ENCODE measurements at regions not wholly inside any gene's neighbourhood (a gene's known extent, or its start where the extent isn't known, plus 50 kb on each side); places are given as distances from the start of the nearest gene placed in this dataset.

DNA sequence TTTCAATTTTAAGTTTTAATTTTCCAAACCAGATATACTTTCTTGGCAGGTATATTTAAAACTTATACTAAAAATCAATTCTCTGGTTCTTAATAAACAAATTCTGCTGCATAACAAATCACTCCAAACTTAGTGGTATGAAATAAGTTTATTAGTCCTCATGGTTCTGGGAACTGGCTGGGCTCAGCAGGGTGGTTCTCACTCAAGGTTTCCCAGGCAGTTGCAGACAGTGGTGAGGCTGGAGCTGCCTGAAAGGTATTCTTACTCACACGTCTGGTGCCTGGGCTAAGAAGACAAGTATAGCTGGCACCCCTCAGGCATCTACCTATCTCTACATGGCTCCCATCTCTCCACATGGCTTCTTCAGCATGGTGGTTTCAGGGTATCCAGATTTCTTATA, 308.2 kb upstream of the CCDC196 start:
- no peak for DNase-seq
- Histone ChIP-seq H3K79me2 (ENCODE audit: insufficient read depth) (no peaks in the 10 kb centered on the region), H3K27ac (ENCODE audit: low read depth in 2 of 2, low read length in 1 of 2) (no peak overlapping the region), H4K20me1 (ENCODE audit: insufficient read depth) (no peaks in the 10 kb centered on the region), H3K4me3 (ENCODE audit: low read depth in 2 of 2, low read length in 1 of 2) (no peak overlapping the region), H3K9me2 (no peaks in the 10 kb centered on the region), H2AFZ (ENCODE audit: low read depth) (no peak overlapping the region), H3K9ac (no peak overlapping the region), H3K9me3 (0 out of 2 replicates have a peak, but pooled peaks cover 3% of the 10 kb centered on the region), H3F3A (replicated peaks; ENCODE audit: insufficient read depth) (no peaks in the 10 kb centered on the region), H3K36me3 (replicated peaks in 1 of 2; ENCODE audit: control insufficient read depth in 1 of 2, insufficient read depth in 2 of 2, low read length in 1 of 2) (no peaks in the 10 kb centered on the region), H3K4me2 (no peak overlapping the region), H3K27me3 (ENCODE audit: insufficient read depth) (no peaks in the 10 kb centered on the region), H3K4me1 (ENCODE audit: control insufficient read depth in 1 of 2, insufficient read depth in 2 of 2, low read depth in 1 of 2, low read length in 1 of 2) (no peaks in the 10 kb centered on the region)
- TF ChIP-seq, protein P1, sequence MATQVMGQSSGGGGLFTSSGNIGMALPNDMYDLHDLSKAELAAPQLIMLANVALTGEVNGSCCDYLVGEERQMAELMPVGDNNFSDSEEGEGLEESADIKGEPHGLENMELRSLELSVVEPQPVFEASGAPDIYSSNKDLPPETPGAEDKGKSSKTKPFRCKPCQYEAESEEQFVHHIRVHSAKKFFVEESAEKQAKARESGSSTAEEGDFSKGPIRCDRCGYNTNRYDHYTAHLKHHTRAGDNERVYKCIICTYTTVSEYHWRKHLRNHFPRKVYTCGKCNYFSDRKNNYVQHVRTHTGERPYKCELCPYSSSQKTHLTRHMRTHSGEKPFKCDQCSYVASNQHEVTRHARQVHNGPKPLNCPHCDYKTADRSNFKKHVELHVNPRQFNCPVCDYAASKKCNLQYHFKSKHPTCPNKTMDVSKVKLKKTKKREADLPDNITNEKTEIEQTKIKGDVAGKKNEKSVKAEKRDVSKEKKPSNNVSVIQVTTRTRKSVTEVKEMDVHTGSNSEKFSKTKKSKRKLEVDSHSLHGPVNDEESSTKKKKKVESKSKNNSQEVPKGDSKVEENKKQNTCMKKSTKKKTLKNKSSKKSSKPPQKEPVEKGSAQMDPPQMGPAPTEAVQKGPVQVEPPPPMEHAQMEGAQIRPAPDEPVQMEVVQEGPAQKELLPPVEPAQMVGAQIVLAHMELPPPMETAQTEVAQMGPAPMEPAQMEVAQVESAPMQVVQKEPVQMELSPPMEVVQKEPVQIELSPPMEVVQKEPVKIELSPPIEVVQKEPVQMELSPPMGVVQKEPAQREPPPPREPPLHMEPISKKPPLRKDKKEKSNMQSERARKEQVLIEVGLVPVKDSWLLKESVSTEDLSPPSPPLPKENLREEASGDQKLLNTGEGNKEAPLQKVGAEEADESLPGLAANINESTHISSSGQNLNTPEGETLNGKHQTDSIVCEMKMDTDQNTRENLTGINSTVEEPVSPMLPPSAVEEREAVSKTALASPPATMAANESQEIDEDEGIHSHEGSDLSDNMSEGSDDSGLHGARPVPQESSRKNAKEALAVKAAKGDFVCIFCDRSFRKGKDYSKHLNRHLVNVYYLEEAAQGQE (IDR thresholded peaks at IDR 0.05; ENCODE audit: low read depth, low read length), result no peak
- TF ChIP-seq POLR2AphosphoS5 (IDR thresholded peaks at IDR 0.05; ENCODE audit: low read depth, low read length) (no peak), USF1 (IDR thresholded peaks at IDR 0.05; ENCODE audit: borderline replicate concordance, low read depth) (no peak), PBX3 (IDR thresholded peaks at IDR 0.05) (no peak), MAX (IDR thresholded peaks at IDR 0.05; ENCODE audit: low read depth) (no peak), YY1 (IDR thresholded peaks at IDR 0.05; ENCODE audit: low read depth) (no peak), TCF12 (IDR thresholded peaks at IDR 0.05) (no peak), NRF1 (IDR thresholded peaks at IDR 0.05; ENCODE audit: low read depth, low read length) (no peak), MEF2A (IDR thresholded peaks at IDR 0.05; ENCODE audit: borderline replicate concordance, low read depth) (no peak), RXRA (IDR thresholded peaks at IDR 0.05; ENCODE audit: borderline replicate concordance, low read depth) (no peak), TEAD4 (IDR thresholded peaks at IDR 0.05; ENCODE audit: borderline replicate concordance, insufficient read depth) (no peak), SMC3 (IDR thresholded peaks at IDR 0.05; ENCODE audit: low read depth, low read length) (no peak), ELF1 (IDR thresholded peaks at IDR 0.05) (no peak), FOSL2 (IDR thresholded peaks at IDR 0.05; ENCODE audit: borderline replicate concordance, low read depth) (no peak), SIN3A (IDR thresholded peaks at IDR 0.05; ENCODE audit: borderline replicate concordance, low read depth, low read length) (no peak), EP300 (IDR thresholded peaks at IDR 0.05; ENCODE audit: borderline replicate concordance in 1 of 2, low read depth in 1 of 2, low read length in 1 of 2) (no peak), JUND (IDR thresholded peaks at IDR 0.05) (no peak), GATA2 (CRISPR knock-in tag; IDR thresholded peaks at IDR 0.05) (no peak), GABPA (IDR thresholded peaks at IDR 0.05; ENCODE audit: low read depth) (no peak)
- TF ChIP-seq, protein P2, sequence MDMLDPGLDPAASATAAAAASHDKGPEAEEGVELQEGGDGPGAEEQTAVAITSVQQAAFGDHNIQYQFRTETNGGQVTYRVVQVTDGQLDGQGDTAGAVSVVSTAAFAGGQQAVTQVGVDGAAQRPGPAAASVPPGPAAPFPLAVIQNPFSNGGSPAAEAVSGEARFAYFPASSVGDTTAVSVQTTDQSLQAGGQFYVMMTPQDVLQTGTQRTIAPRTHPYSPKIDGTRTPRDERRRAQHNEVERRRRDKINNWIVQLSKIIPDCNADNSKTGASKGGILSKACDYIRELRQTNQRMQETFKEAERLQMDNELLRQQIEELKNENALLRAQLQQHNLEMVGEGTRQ (IDR thresholded peaks at IDR 0.05; ENCODE audit: borderline replicate concordance, low read depth, low read length), result no peak
- ChIA-PET CTCF (no interaction called here), POLR2A (no interaction called here)
- WGBS (ENCODE audit: low lambda C conversion rate), result 13% methylated on average over 1 of the region's 1 CpG

All from SK-N-SH (cell line).